Stimulated activated CD8-positive, alpha-beta memory T cell treated with anti-CD3 and anti-CD28 coated beads, Interleukin-15, amount 100 ng/mL, for 24 hours (primary cell): ENCODE measurements at regions not wholly inside any gene's neighbourhood (a gene's known extent, or its start where the extent isn't known, plus 50 kb on each side); places are given as distances from the start of the nearest gene placed in this dataset.
"Not testable (repeated sequence)": the region's sequence is repeated elsewhere in the genome, so short reads cannot be mapped to it uniquely, and the experiment has no call there.

Experiments used
- DNase-seq: peaks from one replicate; pipeline ENCODE4 v3.0.0-alpha.2; 2020; ENCODE audit warnings: low read depth

- no peak for DNase-seq
These were observed 75.2 kb upstream of the TOP3B start for GRCh38 chr22:22057617-22058378.

DNA sequence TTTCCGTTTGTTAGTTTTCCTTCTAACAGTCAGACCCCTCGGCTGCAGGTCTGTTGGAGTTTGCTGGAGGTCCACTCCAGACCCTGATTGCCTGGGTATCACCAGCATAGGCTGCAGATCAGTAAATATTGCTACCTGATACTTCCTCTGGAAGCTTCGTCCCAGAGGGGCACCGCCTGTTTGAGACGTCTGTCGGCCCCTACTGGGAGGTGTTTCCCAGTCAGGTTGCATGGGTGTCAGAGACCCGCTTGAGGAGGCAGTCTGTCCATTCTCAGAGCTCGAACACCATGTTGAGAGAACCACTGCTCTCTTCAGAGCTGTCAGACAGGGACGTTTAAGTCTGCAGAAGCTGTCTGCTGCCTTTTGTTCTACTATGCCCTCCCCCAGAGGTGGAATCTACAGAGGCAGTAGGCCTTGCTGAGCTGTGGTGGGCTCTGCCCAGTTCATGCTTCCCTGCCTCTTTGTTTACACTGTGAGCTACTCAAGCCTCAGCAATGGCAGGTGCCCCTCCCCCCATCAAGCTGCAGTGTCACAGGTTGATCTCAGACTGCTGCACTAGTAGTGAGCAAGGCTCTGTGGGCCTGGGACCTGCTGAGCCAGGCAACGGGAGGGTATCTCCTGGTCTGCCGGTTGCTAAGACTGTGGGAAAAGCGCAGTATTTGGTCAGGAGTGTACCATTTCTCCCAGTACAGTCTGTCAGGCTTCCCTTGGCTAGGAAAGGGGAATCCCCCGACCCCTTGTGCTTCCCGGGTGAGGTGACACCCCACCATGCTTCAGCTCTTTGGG, 74.4 kb upstream of the TOP3B start:
- DNase-seq: not testable (repeated sequence)

DNA sequence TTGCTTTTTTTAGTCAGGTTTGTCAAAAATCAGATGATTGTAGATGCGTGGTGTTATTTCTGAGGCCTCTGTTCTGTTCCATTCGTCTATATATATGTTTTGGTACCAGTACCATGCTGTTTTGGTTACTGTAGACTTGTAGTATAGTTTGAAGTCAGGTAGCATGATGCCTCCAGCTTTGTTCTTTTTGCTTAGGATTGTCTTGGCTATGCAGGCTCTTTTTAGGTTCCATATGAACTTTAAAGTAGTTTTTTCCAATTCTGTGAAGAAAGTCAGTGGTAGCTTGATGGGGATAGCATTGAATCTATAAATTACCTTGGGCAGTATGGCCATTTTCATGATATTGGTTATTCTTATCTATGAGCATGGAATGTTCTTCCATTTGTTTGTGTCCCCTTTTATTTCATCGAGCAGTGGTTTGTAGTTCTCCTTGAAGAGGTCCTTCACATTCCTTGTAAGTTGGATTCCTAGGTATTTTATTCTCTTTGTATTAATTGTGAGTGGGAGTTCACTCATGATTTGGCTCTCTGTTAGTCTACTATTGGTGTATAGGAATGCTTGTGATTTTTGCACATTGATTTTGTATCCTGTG, 70.1 kb upstream of the TOP3B start:
- not testable (repeated sequence) for DNase-seq

DNA sequence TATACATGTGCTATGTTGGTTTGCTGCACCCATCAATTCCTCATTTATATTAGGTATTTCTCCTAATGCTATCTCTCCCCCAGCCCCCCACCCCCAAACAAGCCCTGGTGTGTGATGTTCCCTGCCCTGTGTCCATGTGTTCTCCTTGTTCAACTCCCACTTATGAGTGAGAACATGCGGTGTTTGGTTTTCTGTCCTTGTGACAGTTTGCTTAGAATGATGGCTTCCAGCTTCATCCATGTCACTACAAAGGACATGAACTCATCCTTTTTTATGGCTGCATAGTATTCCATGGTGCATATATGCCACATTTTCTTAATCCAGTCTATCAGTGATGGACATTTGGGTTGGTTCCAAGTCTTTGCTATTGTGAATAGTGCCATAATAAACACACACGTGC, 68.4 kb upstream of the TOP3B start:
- not testable (repeated sequence) for DNase-seq

DNA sequence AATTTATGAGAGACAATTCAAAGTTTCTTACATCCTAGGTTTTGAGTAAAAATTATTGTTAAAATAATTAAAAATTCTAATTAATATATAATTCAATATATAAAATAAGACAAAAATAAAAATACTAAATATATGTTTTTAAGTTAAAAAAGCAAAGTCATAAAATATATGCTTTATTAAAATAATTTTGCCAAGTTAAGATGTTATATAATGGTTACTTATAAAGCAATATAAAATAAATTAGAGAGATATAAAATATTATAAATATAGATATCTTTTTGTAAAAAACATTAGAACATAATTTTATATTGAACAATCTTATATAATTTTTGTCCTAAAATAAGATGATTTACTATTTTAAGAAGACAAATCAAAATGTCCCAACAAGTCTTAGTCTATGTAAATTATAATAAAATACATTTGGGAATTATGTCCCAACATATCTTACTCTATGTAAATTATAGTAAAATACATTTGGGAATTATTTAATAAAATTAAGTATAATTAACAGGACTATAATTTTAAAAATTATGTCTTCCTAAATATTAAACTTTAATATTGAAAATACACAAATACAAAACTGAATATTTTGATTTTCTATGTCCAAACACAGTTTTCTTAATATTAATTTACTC, 67.7 kb upstream of the TOP3B start:
- no peak for DNase-seq

DNA sequence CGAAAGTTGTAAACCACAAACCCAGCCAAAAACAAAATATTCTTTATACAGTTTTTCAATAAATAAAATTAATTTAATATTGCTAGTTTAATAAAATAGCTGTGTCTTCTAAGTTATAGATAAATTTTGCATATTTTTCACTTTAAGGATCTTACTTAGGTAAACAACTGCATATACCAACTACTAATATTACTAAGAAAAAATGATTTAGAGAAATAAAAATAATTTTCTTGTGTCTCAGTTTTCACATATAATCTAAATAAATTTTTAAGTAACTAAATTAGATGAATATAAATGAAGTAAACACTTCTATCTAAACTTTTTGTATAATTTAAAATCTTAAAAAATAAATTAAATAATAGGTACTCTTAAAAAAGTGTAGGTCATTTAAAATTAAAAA, 67.1 kb upstream of the TOP3B start:
- DNase-seq: no peak

DNA sequence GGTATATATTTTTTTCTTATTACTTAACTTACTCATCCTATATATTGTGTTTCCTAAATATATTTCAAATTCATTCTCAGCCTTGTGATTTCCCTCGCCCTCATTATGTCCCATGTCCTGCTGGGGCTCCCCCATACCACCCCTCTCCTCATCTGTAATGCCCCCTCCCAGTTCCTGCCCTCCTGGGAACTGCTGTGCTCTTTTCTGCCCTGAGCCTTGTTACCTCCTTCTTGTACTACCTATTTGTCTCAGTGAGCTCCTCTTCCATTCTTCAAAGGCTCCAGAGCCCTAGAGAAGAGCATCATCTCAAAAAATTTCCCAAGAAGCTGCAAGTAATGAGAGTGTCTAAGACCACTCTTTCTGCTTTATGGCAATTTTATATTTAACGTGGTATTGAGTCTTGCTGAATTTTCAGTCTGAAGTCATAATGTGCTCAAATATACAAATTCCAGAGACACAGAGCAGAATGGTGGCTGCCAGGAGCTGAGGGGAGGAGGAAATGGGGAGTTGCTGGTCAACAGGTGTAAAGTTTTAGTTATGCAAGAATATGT, 66.5 kb upstream of the TOP3B start:
- DNase-seq: no peak

DNA sequence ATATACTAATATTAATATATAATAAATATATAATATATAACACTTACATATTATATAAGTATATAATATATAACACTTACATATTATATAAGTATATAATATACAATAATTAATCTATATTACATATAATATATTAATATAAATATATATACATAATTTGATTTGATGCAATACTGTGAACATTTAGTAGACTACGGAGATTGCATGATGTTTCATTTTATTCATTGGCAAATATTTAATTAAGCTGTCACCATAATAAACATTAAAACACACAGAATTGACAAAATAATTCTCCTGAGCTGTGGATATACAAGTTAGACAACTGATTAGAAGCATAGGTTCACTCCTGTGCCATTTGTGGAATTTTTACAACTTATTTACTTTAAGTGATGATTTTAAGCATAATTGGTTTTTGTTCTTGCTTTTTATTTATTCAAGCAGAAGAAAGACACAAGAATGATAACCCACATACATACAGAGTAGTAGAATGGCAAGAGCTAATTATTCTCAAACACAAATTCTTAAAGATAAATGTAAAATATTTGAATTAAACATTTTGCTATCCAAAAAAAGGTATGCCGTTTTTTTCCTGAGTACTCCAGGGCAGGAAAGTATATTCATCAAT, 65.8 kb upstream of the TOP3B start:
- DNase-seq: no peak

- DNase-seq: no peak
These were observed 65.2 kb upstream of the TOP3B start for GRCh38 chr22:22047776-22048175.

GRCh38 chr22:22047266-22047665, 64.7 kb upstream of the TOP3B start:
- DNase-seq: no peak

DNA sequence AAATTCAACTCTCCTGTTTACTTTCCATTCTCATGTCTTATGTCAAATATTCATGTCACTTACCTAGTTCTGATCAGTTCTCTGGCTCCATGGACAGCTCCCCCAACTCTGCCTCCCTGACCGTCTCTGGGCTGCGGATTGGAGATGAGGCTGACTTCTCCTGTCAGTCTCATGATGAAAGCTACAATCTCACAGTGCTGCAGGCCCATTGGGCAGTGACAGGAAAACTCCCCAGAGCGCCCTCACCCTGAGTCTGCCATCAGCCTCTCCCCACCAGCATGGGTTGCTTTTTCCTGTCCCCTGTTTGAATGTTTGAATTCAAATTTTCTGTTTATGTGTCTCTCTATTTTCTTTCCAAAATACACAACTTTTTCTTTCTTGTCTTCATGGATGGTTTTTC, 63.8 kb upstream of the TOP3B start:
- DNase-seq: no peak

DNA sequence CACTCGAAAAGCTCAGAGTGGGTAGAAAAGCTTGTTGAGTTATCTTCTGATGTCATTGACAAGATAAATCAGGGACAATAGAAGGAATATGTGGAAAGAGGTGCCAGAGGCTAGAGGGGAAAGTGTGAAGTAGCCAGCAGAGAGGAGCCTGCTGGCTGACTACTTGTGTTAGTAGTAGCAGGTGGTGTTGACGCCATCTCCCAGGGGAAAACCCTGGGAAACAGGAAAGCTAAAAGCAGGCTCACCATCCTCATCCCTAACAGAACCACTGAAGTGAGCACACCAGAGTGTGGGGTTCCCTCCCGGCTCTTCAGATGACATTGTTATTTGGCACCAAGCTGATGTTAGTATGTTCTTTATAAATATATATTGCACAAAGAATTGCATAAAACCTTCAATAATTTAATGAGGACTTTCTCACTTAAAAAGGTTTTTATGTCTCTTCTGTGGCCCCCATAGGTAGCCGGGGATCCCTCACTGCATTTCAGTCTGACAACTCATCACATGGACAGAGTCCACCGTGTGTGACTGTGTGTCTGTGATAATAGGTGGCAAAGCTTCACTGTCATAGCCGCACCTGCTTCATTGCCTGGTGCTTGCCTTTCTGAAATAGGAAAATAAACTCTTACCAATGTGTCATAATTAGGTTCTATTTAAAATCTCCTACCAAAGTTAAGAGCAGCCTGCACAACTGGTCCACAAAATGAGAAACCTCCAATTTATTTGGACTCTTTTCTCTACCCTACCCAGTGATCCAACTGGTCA, 63.2 kb upstream of the TOP3B start:
- DNase-seq: no peak

- no peak for DNase-seq
These were observed 61.6 kb upstream of the TOP3B start for GRCh38 chr22:22044153-22044552.

DNA sequence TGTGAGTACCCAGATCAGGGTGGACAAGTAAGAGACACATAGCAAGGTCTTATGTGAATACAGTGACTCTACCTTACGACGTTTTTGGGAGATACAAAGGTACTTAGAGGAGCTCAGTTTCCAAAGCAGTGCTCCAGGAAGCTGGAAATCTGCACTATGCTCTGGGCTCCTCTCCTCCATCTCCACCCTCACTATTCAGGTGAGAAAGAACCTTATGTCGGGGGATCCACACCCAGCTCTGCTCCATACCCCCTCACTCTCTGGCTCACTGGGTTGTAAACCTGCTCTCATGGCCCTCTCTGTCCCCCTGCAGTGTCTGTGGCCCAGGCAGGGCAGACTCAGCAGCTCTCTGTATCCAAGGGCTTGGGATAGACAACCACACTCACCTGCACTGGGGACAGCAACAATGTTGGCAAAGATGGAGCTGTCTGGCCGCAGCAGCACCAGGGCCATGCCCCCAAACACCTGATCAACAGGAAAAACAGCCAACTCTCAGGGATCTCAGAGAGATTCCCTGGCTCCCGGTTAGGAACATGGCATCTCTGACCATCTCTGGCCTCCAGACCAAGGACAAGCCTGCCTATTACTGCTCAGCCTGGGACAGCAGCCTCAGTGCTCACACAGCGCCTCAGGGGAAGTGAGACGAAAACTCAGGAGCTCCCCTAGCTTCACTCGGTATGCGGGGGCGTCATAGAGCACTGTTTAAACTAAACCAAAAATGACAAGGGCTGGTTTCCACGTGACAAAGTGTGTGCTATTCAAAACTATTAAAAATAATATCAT, 60.9 kb upstream of the TOP3B start:
- DNase-seq: no peak

GRCh38 chr22:22042599-22043295, 60.2 kb upstream of the TOP3B start:
- DNase-seq: no peak

GRCh38 chr22:22042009-22042408, 59.4 kb upstream of the TOP3B start:
- DNase-seq: no peak

DNA sequence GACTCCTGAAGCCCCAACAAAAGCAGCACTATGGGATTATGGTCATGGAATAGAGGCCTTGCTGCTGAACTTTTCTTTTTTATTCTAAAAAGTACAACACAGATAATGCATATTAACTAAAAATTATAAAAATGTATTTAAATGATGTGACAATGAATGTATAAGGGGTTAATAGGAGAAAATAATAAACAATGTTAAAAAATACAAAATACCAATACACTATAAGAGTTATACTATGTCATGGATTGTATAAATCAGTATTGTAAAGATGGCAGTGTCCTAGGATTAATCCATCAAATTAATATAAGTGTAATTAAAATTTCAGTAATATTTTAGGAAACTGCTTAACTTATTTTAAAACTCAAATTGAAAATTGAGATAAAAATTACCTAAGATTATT, 58.3 kb upstream of the TOP3B start:
- DNase-seq: no peak

DNA sequence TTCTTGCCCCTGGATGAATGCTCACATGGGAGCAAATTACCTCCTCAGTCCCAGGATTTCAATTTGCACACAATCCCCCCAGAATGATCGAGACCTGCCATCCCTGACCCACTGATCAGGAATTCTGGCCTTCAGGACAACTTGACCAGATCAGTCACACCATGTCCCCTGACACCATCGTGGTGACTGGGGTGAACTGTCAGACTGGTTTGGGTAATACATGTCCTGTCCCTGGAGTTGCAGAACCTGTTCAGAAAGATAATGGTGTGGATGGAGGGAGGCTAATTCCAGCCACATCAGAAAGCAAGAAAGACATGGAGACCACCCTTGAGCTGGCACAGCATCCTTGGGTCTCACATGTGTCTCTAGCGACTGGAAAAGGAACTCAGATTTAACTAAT, 57.9 kb upstream of the TOP3B start:
- no peak for DNase-seq

DNA sequence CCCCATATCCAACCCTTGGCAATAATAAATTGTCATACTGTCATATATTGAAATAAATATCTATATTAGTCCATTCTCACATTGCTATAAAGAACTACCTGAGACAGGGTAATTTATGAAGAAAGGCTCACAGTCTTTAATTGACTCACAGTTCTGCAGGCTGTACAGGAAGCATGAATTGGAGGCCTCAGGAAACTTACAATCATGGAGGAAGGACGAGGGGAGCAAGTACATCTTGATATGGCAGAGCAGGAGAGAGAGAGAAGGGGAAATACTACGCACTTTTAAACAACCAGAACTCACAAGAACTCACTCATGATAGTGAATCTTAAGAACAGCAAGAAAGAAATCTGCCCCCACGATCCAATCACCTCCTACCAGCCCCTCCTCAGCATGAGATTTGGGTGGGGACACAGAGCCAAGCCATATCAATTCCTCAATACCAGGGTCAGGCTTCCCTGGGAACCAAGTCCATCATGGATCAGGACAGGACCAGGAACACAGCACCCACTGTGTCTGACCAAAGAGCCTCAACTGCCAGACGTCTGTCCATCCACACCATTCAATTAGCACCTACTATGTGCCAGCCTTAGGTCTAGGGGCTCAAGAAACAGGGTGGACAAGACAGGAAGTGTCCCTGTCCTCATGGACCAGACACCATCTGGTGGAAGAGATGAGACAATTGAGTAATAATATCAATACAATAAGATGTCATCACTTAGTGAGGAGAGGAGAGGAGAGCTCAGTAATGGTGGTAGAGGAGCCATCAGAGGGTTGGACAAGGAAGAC, 56.9 kb upstream of the TOP3B start:
- no peak for DNase-seq
